Brain microvascular endothelial cell (primary cell): ENCODE measurements at regions not wholly inside any gene's neighbourhood (a gene's known extent, or its start where the extent isn't known, plus 50 kb on each side); places are given as distances from the start of the nearest gene placed in this dataset.
A peak's percentile ranks its signal among the peaks of the same experiment; 100 is the strongest.

ENCODE experiments used
- DNase-seq: peaks from one replicate; pipeline ENCODE4 v3.0.0-alpha.2; 2020
- H3K27ac ChIP-seq: fragments of 250-450 bp; sonication (Bioruptor Pico); 2 replicates; pipeline ENCODE4 v1.5.1; 2020; ENCODE audit warnings: mild to moderate bottlenecking, moderate library complexity
- H3K27me3 ChIP-seq: fragments of 250-450 bp; sonication (Bioruptor Pico); replicated peaks from 2 replicates; pipeline ENCODE4 v1.5.1; 2020; ENCODE audit warnings: mild to moderate bottlenecking
- H3K36me3 ChIP-seq: fragments of 250-450 bp; sonication (Bioruptor Pico); replicated peaks from 2 replicates; pipeline ENCODE4 v1.5.1; 2020; ENCODE audit warnings: mild to moderate bottlenecking
- H3K4me3 ChIP-seq: 2 replicates; pipeline ENCODE4 v1.5.1; 2011; ENCODE audit warnings: low read depth, mild to moderate bottlenecking, control low read depth, low read length, moderate library complexity
- CTCF ChIP-seq: IDR thresholded peaks from 2 replicates; pipeline ENCODE4 v1.5.1; 2011; ENCODE audit warnings: low read depth, mild to moderate bottlenecking, moderate library complexity, low read length, control low read depth, inconsistent platforms; ENCODE audit errors: missing control alignments
- in situ Hi-C: cut with HindIII; loops from 2 replicates; pipeline ENCODE4 v1.10.0; 2017; ENCODE audit warnings: low sequenced_read_pairs, low pct_ligation_motif_present

- no peak overlapping the region for H3K27ac ChIP-seq
- TF ChIP-seq CTCF: no peak
- in situ Hi-C loops: no loop called here
- no peaks in the 10 kb centered on the region for H3K27me3 ChIP-seq
- H3K36me3 ChIP-seq: no peaks in the 10 kb centered on the region
- DNase-seq: peak; percentile 34
- H3K4me3 ChIP-seq: no peak overlapping the region
Observed at GRCh38 chr2:163884416-163884815, 148.6 kb upstream of the FIGN start.

GRCh38 chr2:163878718-163879117, 142.9 kb upstream of the FIGN start:
- DNase-seq: peak; percentile 19
- in situ Hi-C loops: no loop called here
- Histone ChIP-seq H3K4me3 (no peak overlapping the region), H3K27ac (no peak overlapping the region), H3K36me3 (no peaks in the 10 kb centered on the region), H3K27me3 (no peaks in the 10 kb centered on the region)
- peak; percentile 72 for TF ChIP-seq CTCF

GRCh38 chr2:163877316-163877715, 141.5 kb upstream of the FIGN start:
- no peaks in the 10 kb centered on the region for H3K36me3 ChIP-seq
- no peaks in the 10 kb centered on the region for H3K27me3 ChIP-seq
- no peak overlapping the region for H3K4me3 ChIP-seq
- H3K27ac ChIP-seq: peak overlapping the region; percentile 46
- TF ChIP-seq CTCF: no peak
- peak; percentile 64 for DNase-seq
- in situ Hi-C loops: no loop called here

- DNase-seq: no peak
- Histone ChIP-seq H3K27ac (no peak overlapping the region), H3K4me3 (no peak overlapping the region), H3K27me3 (no peaks in the 10 kb centered on the region), H3K36me3 (no peaks in the 10 kb centered on the region)
- in situ Hi-C loops: no loop called here
- no peak for TF ChIP-seq CTCF
Observed at GRCh38 chr2:163863073-163863472, 127.3 kb upstream of the FIGN start.

GRCh38 chr2:163859951-163860350, 124.1 kb upstream of the FIGN start:
- Histone ChIP-seq H3K36me3 (no peaks in the 10 kb centered on the region), H3K27me3 (no peaks in the 10 kb centered on the region), H3K4me3 (no peak overlapping the region), H3K27ac (no peak overlapping the region)
- DNase-seq: no peak
- in situ Hi-C loops: no loop called here
- TF ChIP-seq CTCF: no peak

GRCh38 chr2:163856941-163857340, 121.1 kb upstream of the FIGN start:
- no peaks in the 10 kb centered on the region for H3K36me3 ChIP-seq
- DNase-seq: no peak
- H3K27me3 ChIP-seq: no peaks in the 10 kb centered on the region
- in situ Hi-C loops: no loop called here
- no peak overlapping the region for H3K27ac ChIP-seq
- no peak overlapping the region for H3K4me3 ChIP-seq
- no peak for TF ChIP-seq CTCF
